ENCODE measurements at regions not wholly inside any gene's neighbourhood (a gene's known extent, or its start where the extent isn't known, plus 50 kb on each side); places are given as distances from the start of the nearest gene placed in this dataset.

DNA sequence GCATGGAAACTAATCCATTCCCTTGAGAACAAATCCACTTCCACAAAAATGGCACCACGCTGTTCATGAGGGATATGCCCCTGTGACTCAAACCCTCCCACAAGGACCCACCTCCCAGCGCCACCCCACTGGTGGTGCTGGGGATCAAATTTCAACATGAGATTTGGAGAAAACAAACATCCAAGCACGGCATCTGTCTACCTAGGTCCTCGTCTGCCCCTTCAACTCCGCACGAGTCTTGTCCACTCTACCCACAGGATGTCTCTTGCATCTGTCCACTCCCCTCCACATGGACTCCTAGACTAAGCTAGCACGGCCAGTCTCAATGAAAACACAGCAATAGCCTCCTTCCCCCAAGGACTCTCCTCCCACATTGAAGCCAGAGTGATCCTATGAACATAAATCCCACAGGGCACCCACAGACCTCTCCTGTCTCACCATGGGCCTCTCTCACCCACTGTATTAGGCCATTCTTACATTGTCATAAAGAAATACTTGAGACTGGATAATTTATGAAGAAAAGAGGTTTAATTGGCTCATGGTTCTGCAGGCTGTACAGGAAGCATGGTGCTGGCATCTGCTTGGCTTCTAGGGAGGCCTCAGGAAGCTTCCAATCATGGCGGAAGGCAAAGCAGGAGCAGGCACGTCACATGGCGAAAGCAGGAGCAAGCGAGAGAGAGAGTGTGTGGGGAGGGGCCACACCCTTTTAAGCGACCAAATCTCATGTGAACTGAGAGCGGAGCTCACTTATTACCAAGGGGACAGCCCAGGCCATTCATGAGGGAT is 101.4 kb downstream of the TOMM20 start:
- no peak overlapping the region for H3K27ac ChIP-seq (ENCODE audit: low read length)
- no peak for DNase-seq
- WGBS (ENCODE audit: insufficient coverage): 91% methylated on average over 12 of the region's 13 CpGs
- H3K4me3 ChIP-seq (ENCODE audit: low read length): no peak overlapping the region
- no peaks in the 10 kb centered on the region for H3K36me3 ChIP-seq (ENCODE audit: control insufficient read depth, insufficient read depth, low read length)
- peaks cover 27% of the 10 kb centered on the region for H3K4me1 ChIP-seq (ENCODE audit: control insufficient read depth, insufficient read depth, low read length)
- no peaks in the 10 kb centered on the region for H3K9me3 ChIP-seq (replicated peaks; ENCODE audit: control insufficient read depth, low read depth, low read length)
- no peaks in the 10 kb centered on the region for H3K27me3 ChIP-seq (ENCODE audit: control insufficient read depth, insufficient read depth, low read length)

DNA sequence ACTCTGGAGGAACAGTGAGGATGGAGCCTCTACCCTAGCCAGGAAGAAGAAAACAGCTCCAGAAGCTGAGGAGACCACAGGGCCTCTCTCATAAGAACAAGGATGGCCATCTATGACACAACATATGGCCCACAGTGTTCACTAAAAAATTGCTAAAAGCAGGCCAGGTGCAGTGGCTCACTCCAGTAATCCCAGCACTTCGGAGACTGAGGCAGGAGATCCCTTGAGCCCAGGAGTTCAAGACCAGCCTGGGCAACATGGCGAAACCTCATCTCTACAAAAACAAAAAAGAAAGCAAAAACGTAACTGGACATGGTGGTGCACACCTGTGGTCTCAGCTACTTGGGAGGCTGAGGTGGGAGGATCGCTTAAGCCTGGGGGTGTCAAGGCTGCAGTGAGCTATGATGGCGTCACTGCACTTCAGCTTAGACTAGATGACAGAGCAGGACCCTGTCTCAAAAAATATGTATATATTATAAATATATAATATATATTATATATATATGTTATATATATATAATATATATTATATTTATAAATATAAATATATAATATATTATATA is 103.1 kb downstream of the TOMM20 start:
- Histone ChIP-seq H3K27ac (ENCODE audit: low read length) (no peak overlapping the region), H3K27me3 (ENCODE audit: control insufficient read depth, insufficient read depth, low read length) (no peaks in the 10 kb centered on the region), H3K4me3 (ENCODE audit: low read length) (no peak overlapping the region), H3K4me1 (ENCODE audit: control insufficient read depth, insufficient read depth, low read length) (peaks cover 41% of the 10 kb centered on the region), H3K9me3 (replicated peaks; ENCODE audit: control insufficient read depth, low read depth, low read length) (no peaks in the 10 kb centered on the region), H3K36me3 (ENCODE audit: control insufficient read depth, insufficient read depth, low read length) (no peaks in the 10 kb centered on the region)
- WGBS (ENCODE audit: insufficient coverage): no CpG with 5 or more reads among the region's 5 CpGs
- DNase-seq: no peak

DNA sequence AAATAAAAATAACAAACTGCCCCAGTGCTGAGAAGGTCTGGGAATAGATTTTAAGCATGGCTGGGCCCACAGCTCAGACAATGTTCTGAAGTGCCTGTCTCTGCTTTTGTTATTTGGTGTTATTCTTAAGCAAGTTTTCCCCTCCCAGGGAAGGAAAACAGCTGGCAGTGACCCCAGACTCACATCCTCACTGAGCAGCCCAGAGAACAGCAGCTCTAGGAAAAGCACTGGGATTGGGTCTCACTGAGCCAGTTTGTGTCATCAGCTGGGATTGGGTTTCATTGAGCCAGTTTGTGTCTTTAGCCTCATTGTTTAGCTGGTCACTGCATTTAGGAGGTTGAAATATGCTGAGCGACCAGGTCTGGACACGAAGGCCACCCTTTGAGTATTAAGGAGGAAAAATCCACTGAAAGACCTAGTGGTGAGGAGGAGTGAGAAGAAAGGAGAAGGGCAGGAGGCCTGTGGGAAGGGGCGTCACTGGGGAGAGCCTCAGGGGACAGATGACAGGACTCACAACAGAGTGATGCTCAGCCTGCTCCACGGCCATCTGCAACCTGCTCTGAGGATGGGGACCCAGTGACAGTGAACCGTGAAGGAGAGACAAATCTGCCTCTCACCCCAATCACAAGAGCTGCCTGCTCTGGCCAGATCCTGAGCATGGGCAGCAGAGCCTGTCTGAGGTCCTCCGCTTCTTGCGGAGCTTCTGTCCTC is 103.8 kb downstream of the TOMM20 start:
- H3K4me3 ChIP-seq (ENCODE audit: low read length): no peak overlapping the region
- peaks cover 41% of the 10 kb centered on the region for H3K4me1 ChIP-seq (ENCODE audit: control insufficient read depth, insufficient read depth, low read length)
- no peaks in the 10 kb centered on the region for H3K27me3 ChIP-seq (ENCODE audit: control insufficient read depth, insufficient read depth, low read length)
- H3K27ac ChIP-seq (ENCODE audit: low read length): no peak overlapping the region
- 64% methylated on average over 5 of the region's 7 CpGs for WGBS (ENCODE audit: insufficient coverage)
- peak; percentile 76 for DNase-seq
- H3K36me3 ChIP-seq (ENCODE audit: control insufficient read depth, insufficient read depth, low read length): no peaks in the 10 kb centered on the region
- H3K9me3 ChIP-seq (replicated peaks; ENCODE audit: control insufficient read depth, low read depth, low read length): no peaks in the 10 kb centered on the region

DNA sequence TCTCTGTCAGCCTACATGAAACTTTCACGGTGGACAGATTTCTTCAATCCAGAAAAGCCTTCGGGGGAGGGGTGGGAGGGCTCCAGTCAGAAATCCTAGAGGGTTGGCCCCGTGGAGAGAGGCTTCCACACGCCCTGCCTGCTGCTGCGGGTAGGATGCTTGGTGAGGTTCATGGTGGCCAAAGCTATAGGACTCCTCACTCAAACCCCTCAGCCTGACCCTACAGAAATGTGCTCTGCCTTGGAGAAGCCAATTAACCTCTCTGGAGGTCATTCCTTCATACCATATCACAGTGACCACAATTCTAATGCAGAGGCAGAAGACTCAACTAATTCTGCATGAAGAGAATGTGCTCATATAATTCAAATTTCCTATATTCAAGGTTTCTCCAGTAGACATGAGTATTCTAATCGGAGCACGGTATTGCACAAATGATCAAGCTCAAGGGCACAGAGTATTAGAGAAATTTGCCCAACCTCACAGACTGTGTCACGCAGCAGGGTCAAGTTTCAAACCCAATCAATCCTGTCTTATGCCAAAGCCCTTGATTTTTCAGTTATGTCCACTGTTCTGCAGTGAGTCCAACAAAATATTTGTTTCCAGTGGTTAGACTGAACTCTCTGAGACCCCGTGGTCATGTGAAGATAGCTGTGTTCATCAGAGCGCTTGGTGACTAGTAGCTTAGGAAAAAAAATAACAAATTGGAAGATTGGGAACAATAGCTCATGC is 104.8 kb downstream of the TOMM20 start:
- DNase-seq: no peak
- H3K4me1 ChIP-seq (ENCODE audit: control insufficient read depth, insufficient read depth, low read length): peaks cover 44% of the 10 kb centered on the region
- WGBS (ENCODE audit: insufficient coverage): 72% methylated on average over 8 of the region's 10 CpGs
- H3K4me3 ChIP-seq (ENCODE audit: low read length): no peak overlapping the region
- H3K36me3 ChIP-seq (ENCODE audit: control insufficient read depth, insufficient read depth, low read length): no peaks in the 10 kb centered on the region
- no peaks in the 10 kb centered on the region for H3K27me3 ChIP-seq (ENCODE audit: control insufficient read depth, insufficient read depth, low read length)
- no peaks in the 10 kb centered on the region for H3K9me3 ChIP-seq (replicated peaks; ENCODE audit: control insufficient read depth, low read depth, low read length)
- H3K27ac ChIP-seq (ENCODE audit: low read length): peak overlapping the region; percentile 91

DNA sequence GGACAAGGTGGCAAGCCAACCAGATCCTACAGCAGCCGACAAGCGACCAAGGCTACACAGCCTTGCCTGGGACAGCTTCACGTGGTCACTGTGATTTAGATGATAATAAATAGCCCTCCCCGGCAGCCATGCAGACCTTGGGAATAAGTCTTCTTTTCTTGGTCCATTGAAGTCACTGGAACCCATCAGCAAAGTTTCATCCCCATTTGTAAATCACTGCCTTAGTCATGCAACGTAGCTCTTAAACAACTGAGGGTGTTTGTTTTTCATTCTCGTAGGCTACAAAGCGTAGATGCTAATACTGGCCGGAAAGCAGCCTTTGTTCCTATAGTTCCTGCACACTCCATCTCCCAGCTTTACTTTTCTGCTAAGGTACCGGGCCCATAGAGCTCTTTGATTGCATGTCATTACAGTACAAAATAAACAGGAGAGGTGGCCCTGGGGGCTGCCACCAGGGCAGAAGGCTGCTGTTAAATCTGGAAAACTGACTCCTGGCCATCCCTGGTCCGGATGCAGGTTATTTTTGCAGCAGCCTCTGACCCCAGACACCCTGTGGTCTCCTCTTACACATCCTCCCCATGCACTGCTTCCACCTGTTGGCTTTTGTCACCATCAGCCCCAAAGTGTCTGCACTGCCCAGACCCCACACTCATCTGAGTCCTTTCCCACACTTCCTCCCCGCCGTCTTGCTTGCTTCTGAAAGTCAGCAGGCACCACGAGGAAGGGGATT is 105.5 kb downstream of the TOMM20 start:
- peaks cover 3% of the 10 kb centered on the region for H3K9me3 ChIP-seq (replicated peaks; ENCODE audit: control insufficient read depth, low read depth, low read length)
- peak overlapping the region; percentile 91 for H3K27ac ChIP-seq (ENCODE audit: low read length)
- no peak overlapping the region for H3K4me3 ChIP-seq (ENCODE audit: low read length)
- H3K36me3 ChIP-seq (ENCODE audit: control insufficient read depth, insufficient read depth, low read length): no peaks in the 10 kb centered on the region
- H3K4me1 ChIP-seq (ENCODE audit: control insufficient read depth, insufficient read depth, low read length): peaks cover 46% of the 10 kb centered on the region
- 61% methylated on average over 8 of the region's 13 CpGs for WGBS (ENCODE audit: insufficient coverage)
- H3K27me3 ChIP-seq (ENCODE audit: control insufficient read depth, insufficient read depth, low read length): no peaks in the 10 kb centered on the region
- DNase-seq: peak; percentile 61

DNA sequence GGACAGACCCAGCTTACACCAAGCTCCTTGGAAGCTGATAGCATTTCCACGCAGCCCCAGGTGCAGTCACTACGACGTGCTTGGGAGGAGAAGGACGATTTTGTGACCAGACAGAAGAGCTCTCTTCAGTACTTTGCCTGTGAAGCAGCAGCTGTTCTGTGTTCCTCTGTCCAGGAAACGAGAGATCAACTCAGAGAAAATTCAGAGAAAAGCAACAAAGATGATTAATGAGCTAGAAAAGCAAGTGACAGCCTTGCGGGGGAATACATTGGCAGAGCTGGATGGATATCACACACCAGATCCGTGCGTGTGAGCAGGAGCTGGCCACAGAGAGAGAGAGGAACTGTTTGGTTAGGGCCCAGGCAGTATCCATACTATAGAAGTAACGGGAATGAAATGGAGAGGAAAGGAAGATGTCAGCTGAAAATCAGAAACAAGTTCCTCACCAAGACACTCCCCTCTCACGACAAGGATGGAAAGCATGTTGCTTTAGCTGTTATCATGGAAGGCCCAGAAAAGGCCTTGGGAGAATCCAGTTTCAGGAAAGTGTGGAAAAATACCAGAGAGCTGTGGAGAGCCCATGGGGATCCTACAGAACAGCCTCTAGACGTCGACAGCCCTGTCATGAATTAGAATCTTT is 106.2 kb downstream of the TOMM20 start:
- Histone ChIP-seq H3K9me3 (replicated peaks; ENCODE audit: control insufficient read depth, low read depth, low read length) (peaks cover 5% of the 10 kb centered on the region), H3K36me3 (ENCODE audit: control insufficient read depth, insufficient read depth, low read length) (no peaks in the 10 kb centered on the region), H3K27me3 (ENCODE audit: control insufficient read depth, insufficient read depth, low read length) (no peaks in the 10 kb centered on the region), H3K27ac (ENCODE audit: low read length) (peak overlapping the region; percentile 91), H3K4me3 (ENCODE audit: low read length) (no peak overlapping the region), H3K4me1 (ENCODE audit: control insufficient read depth, insufficient read depth, low read length) (peaks cover 48% of the 10 kb centered on the region)
- peak; percentile 62 for DNase-seq
- 7% methylated on average over 10 of the region's 12 CpGs for WGBS (ENCODE audit: insufficient coverage)

DNA sequence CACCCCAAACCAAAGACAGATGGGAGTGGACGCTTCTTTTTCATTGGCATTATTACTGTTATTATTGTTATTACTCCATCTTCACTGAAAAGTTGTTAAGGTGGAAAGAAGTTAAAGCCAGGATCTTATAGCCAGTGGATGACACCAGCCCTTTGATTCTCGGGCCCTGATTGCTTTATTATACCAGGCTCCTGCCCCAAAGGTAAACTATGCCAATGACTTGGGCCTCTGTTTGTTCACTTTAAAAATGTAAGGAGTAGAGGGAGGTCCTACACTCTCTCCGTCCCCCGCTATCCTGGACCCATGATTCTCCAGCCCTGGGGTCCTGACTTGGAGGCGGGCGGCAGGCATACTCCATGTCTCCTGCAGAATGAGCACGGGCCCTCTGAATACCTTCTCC is 106.8 kb downstream of the TOMM20 start:
- WGBS (ENCODE audit: insufficient coverage): 0% methylated on average over 1 of the region's 7 CpGs
- H3K9me3 ChIP-seq (replicated peaks; ENCODE audit: control insufficient read depth, low read depth, low read length): peaks cover 5% of the 10 kb centered on the region

DNA sequence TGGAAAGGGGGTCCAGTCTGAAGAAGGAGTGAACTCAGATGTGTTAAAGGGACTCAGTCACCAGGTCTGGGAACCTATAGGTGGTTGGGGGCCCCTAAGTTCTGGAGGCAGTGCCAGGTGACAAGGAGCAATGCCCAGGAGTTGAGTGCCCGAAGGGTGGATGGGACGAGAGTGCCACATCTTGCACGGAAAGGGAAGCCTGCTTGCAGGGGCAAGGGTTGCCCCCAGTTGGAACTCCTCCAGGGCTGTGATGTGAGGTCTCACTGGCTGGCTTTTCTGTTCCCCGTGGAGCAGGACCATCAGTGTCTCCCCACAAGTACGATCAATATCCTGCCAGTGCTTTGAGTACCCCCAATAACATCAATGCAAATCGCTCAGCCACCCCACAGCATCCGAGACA is 107.3 kb downstream of the TOMM20 start:
- Histone ChIP-seq H3K27ac (ENCODE audit: low read length) (peak overlapping the region; percentile 35), H3K4me3 (ENCODE audit: low read length) (no peak overlapping the region), H3K4me1 (ENCODE audit: control insufficient read depth, insufficient read depth, low read length) (peaks cover 48% of the 10 kb centered on the region), H3K27me3 (ENCODE audit: control insufficient read depth, insufficient read depth, low read length) (no peaks in the 10 kb centered on the region), H3K9me3 (replicated peaks; ENCODE audit: control insufficient read depth, low read depth, low read length) (peaks cover 5% of the 10 kb centered on the region), H3K36me3 (ENCODE audit: control insufficient read depth, insufficient read depth, low read length) (no peaks in the 10 kb centered on the region)
- no peak for DNase-seq
- 90% methylated on average over 5 of the region's 7 CpGs for WGBS (ENCODE audit: insufficient coverage)

More for the DNA sequence above, 106.8 kb downstream of the TOMM20 start:
- no peak overlapping the region for H3K4me3 ChIP-seq (ENCODE audit: low read length)
- no peaks in the 10 kb centered on the region for H3K36me3 ChIP-seq (ENCODE audit: control insufficient read depth, insufficient read depth, low read length)
- peaks cover 48% of the 10 kb centered on the region for H3K4me1 ChIP-seq (ENCODE audit: control insufficient read depth, insufficient read depth, low read length)
- peak overlapping the region; percentile 91 for H3K27ac ChIP-seq (ENCODE audit: low read length)
- no peak for DNase-seq
- no peaks in the 10 kb centered on the region for H3K27me3 ChIP-seq (ENCODE audit: control insufficient read depth, insufficient read depth, low read length)

DNA sequence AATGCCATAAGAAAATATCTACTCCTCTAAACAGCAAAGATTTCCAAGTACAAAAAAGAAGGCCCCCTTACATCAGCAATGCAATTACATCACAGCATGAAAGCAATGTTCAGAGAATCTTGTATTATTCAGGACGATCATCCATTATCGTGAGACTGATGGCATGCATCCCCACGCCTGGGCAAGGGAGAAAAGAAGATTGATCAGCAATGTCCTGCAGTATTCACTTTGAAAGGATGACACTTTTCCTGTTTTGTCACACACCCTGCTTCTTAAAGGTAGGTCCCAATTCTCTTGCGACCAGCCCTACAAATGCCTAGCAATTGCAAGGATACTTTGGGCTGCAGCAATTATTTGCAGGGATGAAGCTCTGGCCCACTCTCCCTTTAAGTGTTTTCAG is 108.7 kb downstream of the TOMM20 start:
- Histone ChIP-seq H3K9me3 (replicated peaks; ENCODE audit: control insufficient read depth, low read depth, low read length) (peaks cover 5% of the 10 kb centered on the region), H3K27me3 (ENCODE audit: control insufficient read depth, insufficient read depth, low read length) (no peaks in the 10 kb centered on the region), H3K4me3 (ENCODE audit: low read length) (no peak overlapping the region), H3K4me1 (ENCODE audit: control insufficient read depth, insufficient read depth, low read length) (peaks cover 50% of the 10 kb centered on the region), H3K36me3 (ENCODE audit: control insufficient read depth, insufficient read depth, low read length) (no peaks in the 10 kb centered on the region), H3K27ac (ENCODE audit: low read length) (no peak overlapping the region)
- 100% methylated on average over 3 of the region's 4 CpGs for WGBS (ENCODE audit: insufficient coverage)
- no peak for DNase-seq
